ENCODE measurements at regions not wholly inside any gene's neighbourhood (a gene's known extent, or its start where the extent isn't known, plus 50 kb on each side); places are given as distances from the start of the nearest gene placed in this dataset.

GRCh38 chr5:34533582-34534522 is 122.3 kb upstream of the RAI14 start:
- no peak for DNase-seq (ENCODE audit: low spot score)

GRCh38 chr5:34534523-34535103 is 121.5 kb upstream of the RAI14 start:
- DNase-seq (ENCODE audit: low spot score): no peak

- DNase-seq (ENCODE audit: low spot score): no peak
Measured at GRCh38 chr5:34535433-34535832, 120.7 kb upstream of the RAI14 start.

GRCh38 chr5:34535944-34536623 is 120.0 kb upstream of the RAI14 start:
- DNase-seq (ENCODE audit: low spot score): no peak

- DNase-seq (ENCODE audit: low spot score): no peak
Measured at GRCh38 chr5:34536699-34537098, 119.4 kb upstream of the RAI14 start.

- DNase-seq (ENCODE audit: low spot score): no peak
Measured at GRCh38 chr5:34538026-34538672, 118.0 kb upstream of the RAI14 start.

GRCh38 chr5:34539183-34539582 is 116.9 kb upstream of the RAI14 start:
- DNase-seq (ENCODE audit: low spot score): no peak

- DNase-seq (ENCODE audit: low spot score): no peak
Measured at GRCh38 chr5:34541067-34541466, 115.1 kb upstream of the RAI14 start.

- no peak for DNase-seq (ENCODE audit: low spot score)
Measured at GRCh38 chr5:34542818-34543217, 113.3 kb upstream of the RAI14 start.

- DNase-seq (ENCODE audit: low spot score): no peak
Measured at GRCh38 chr5:34543687-34544086, 112.4 kb upstream of the RAI14 start.

- no peak for DNase-seq (ENCODE audit: low spot score)
Measured at GRCh38 chr5:34544403-34544802, 111.7 kb upstream of the RAI14 start.

GRCh38 chr5:34545164-34545563 is 111.0 kb upstream of the RAI14 start:
- no peak for DNase-seq (ENCODE audit: low spot score)

- DNase-seq (ENCODE audit: low spot score): no peak
Measured at GRCh38 chr5:34545626-34546025, 110.5 kb upstream of the RAI14 start.

- no peak for DNase-seq (ENCODE audit: low spot score)
Measured at GRCh38 chr5:34547300-34548085, 108.6 kb upstream of the RAI14 start.

- no peak for DNase-seq (ENCODE audit: low spot score)
Measured at GRCh38 chr5:34548086-34548403, 108.1 kb upstream of the RAI14 start.

- no peak for DNase-seq (ENCODE audit: low spot score)
Measured at GRCh38 chr5:34550247-34550646, 105.9 kb upstream of the RAI14 start.

- DNase-seq (ENCODE audit: low spot score): no peak
Measured at GRCh38 chr5:34550964-34551363, 105.2 kb upstream of the RAI14 start.

- DNase-seq (ENCODE audit: low spot score): peak; percentile 54
Measured at GRCh38 chr5:34551911-34552433, 104.2 kb upstream of the RAI14 start.

- DNase-seq (ENCODE audit: low spot score): peak; percentile 22
Measured at GRCh38 chr5:34552686-34553085, 103.4 kb upstream of the RAI14 start.

- DNase-seq (ENCODE audit: low spot score): no peak
Measured at GRCh38 chr5:34553581-34553980, 102.5 kb upstream of the RAI14 start.

GRCh38 chr5:34554641-34555040 is 101.5 kb upstream of the RAI14 start:
- no peak for DNase-seq (ENCODE audit: low spot score)

All from Ammon's horn (tissue), 1 donor.